ENCODE measurements at regions not wholly inside any gene's neighbourhood (a gene's known extent, or its start where the extent isn't known, plus 50 kb on each side); places are given as distances from the start of the nearest gene placed in this dataset.

- TF ChIP-seq REST (IDR thresholded peaks at IDR 0.05; ENCODE audit: insufficient read depth in 1 of 2, low read depth in 2 of 2, low read length in 1 of 2) (no peak), CTCF (IDR thresholded peaks at IDR 0.05) (no peak)
Observed at GRCh38 chr12:13744561-13744960, 236.8 kb downstream of the GRIN2B start.

All from Panc1 (cell line).